ENCODE measurements at regions not wholly inside any gene's neighbourhood (a gene's known extent, or its start where the extent isn't known, plus 50 kb on each side); places are given as distances from the start of the nearest gene placed in this dataset.
A peak's percentile ranks its signal among the peaks of the same experiment; 100 is the strongest.

DNA sequence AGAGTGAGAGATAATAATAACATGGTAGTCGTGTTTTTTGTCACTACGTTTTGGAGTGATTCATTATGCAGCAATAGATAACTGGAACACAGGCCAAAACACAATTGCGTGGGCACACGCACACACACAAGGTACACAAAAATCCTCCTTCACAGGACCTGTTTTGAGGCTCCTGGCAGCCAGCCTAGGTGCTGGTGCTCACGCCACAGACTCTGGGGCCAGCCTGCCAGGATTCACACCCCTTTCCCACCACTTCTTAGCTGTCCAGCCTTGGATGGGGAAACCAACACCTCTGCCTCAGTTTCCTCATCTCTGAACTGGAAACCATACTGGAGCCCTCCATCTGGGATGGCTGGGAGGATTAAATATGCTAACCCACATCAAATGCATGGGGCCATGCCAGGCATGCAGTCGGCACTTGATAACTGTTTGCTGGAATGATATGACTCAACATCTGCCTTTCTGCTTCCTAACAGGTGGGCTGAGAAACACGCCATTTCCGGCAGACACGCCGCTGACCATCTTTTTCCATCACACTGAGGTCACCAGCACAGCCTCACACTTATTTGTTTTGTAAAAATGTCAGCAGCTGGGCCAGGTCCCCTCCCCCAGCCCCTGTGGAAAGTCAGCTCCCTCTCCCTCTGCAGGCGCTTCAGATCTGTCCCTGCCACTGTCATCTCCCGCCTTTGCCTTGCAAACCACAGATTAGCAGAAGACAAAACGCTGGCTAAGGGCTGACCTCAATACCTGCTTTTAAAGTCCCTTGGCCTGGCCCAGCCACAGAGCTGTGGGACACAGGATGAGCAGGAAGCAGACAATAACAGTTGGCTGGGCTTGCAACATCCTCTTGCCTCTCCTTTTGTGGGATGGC is 237.5 kb downstream of the BCOR start (continued):
- TF ChIP-seq, protein P1, sequence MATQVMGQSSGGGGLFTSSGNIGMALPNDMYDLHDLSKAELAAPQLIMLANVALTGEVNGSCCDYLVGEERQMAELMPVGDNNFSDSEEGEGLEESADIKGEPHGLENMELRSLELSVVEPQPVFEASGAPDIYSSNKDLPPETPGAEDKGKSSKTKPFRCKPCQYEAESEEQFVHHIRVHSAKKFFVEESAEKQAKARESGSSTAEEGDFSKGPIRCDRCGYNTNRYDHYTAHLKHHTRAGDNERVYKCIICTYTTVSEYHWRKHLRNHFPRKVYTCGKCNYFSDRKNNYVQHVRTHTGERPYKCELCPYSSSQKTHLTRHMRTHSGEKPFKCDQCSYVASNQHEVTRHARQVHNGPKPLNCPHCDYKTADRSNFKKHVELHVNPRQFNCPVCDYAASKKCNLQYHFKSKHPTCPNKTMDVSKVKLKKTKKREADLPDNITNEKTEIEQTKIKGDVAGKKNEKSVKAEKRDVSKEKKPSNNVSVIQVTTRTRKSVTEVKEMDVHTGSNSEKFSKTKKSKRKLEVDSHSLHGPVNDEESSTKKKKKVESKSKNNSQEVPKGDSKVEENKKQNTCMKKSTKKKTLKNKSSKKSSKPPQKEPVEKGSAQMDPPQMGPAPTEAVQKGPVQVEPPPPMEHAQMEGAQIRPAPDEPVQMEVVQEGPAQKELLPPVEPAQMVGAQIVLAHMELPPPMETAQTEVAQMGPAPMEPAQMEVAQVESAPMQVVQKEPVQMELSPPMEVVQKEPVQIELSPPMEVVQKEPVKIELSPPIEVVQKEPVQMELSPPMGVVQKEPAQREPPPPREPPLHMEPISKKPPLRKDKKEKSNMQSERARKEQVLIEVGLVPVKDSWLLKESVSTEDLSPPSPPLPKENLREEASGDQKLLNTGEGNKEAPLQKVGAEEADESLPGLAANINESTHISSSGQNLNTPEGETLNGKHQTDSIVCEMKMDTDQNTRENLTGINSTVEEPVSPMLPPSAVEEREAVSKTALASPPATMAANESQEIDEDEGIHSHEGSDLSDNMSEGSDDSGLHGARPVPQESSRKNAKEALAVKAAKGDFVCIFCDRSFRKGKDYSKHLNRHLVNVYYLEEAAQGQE (IDR thresholded peaks at IDR 0.05; ENCODE audit: borderline replicate concordance): peak; percentile 20; the same call in 1 of the 2 replicates
- TF ChIP-seq, protein P1 (CRISPR knock-in tag; IDR thresholded peaks at IDR 0.05; ENCODE audit: low read depth): no peak
- TF ChIP-seq POLR2A (conservative IDR thresholded peaks at IDR 0.05): no peak
- TF ChIP-seq, protein P2, sequence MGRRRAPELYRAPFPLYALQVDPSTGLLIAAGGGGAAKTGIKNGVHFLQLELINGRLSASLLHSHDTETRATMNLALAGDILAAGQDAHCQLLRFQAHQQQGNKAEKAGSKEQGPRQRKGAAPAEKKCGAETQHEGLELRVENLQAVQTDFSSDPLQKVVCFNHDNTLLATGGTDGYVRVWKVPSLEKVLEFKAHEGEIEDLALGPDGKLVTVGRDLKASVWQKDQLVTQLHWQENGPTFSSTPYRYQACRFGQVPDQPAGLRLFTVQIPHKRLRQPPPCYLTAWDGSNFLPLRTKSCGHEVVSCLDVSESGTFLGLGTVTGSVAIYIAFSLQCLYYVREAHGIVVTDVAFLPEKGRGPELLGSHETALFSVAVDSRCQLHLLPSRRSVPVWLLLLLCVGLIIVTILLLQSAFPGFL (CRISPR knock-in tag; IDR thresholded peaks at IDR 0.05): no peak
- TF ChIP-seq PTRF (tag; IDR thresholded peaks at IDR 0.05): no peak
- TF ChIP-seq ZNF445 (CRISPR knock-in tag; IDR thresholded peaks at IDR 0.05; ENCODE audit: low read depth): no peak
- TF ChIP-seq ETV1 (tag; conservative IDR thresholded peaks at IDR 0.05; ENCODE audit: low read depth): peak; percentile 50; the same call in 1 of the 2 replicates
- TF ChIP-seq, protein P3, sequence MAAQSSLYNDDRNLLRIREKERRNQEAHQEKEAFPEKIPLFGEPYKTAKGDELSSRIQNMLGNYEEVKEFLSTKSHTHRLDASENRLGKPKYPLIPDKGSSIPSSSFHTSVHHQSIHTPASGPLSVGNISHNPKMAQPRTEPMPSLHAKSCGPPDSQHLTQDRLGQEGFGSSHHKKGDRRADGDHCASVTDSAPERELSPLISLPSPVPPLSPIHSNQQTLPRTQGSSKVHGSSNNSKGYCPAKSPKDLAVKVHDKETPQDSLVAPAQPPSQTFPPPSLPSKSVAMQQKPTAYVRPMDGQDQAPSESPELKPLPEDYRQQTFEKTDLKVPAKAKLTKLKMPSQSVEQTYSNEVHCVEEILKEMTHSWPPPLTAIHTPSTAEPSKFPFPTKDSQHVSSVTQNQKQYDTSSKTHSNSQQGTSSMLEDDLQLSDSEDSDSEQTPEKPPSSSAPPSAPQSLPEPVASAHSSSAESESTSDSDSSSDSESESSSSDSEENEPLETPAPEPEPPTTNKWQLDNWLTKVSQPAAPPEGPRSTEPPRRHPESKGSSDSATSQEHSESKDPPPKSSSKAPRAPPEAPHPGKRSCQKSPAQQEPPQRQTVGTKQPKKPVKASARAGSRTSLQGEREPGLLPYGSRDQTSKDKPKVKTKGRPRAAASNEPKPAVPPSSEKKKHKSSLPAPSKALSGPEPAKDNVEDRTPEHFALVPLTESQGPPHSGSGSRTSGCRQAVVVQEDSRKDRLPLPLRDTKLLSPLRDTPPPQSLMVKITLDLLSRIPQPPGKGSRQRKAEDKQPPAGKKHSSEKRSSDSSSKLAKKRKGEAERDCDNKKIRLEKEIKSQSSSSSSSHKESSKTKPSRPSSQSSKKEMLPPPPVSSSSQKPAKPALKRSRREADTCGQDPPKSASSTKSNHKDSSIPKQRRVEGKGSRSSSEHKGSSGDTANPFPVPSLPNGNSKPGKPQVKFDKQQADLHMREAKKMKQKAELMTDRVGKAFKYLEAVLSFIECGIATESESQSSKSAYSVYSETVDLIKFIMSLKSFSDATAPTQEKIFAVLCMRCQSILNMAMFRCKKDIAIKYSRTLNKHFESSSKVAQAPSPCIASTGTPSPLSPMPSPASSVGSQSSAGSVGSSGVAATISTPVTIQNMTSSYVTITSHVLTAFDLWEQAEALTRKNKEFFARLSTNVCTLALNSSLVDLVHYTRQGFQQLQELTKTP (IDR thresholded peaks at IDR 0.05; ENCODE audit: low read depth in 1 of 2, partially characterized antibody in 2 of 2): no peak
- TF ChIP-seq KAT7 (CRISPR knock-in tag; IDR thresholded peaks at IDR 0.05; ENCODE audit: borderline replicate concordance): no peak
- TF ChIP-seq HDGF (IDR thresholded peaks at IDR 0.05): no peak
- TF ChIP-seq ZNF134 (CRISPR knock-in tag; conservative IDR thresholded peaks at IDR 0.05): no peak
- TF ChIP-seq CBX3 (IDR thresholded peaks at IDR 0.05; ENCODE audit: borderline replicate concordance in 1 of 2, low read length in 2 of 2): peak in 1 of 2 experiments; percentile 12; a peak in 1 of 3 replicates
- no peak for TF ChIP-seq MCM5 (IDR thresholded peaks at IDR 0.05; ENCODE audit: low read depth)
- no peak for TF ChIP-seq ZNF282 (CRISPR knock-in tag; IDR thresholded peaks at IDR 0.05)
- TF ChIP-seq NCOA1 (IDR thresholded peaks at IDR 0.05; ENCODE audit: low read depth): peak; percentile 29; the same call in 1 of the 2 replicates
- no peak for TF ChIP-seq CCAR2 (IDR thresholded peaks at IDR 0.05; ENCODE audit: low read depth, low read length)
